GM19467 (cell line): ENCODE measurements at regions not wholly inside any gene's neighbourhood (a gene's known extent, or its start where the extent isn't known, plus 50 kb on each side); places are given as distances from the start of the nearest gene placed in this dataset.
A peak's percentile ranks its signal among the peaks of the same experiment; 100 is the strongest.

Source experiments
- ATAC-seq: cut with Tn5 transposase; IDR thresholded peaks from one replicate; pipeline ENCODE4 v1.9.1; 2021; ENCODE audit warnings: mild to moderate bottlenecking, moderate library complexity; ENCODE audit not compliant: unreplicated experiment

DNA sequence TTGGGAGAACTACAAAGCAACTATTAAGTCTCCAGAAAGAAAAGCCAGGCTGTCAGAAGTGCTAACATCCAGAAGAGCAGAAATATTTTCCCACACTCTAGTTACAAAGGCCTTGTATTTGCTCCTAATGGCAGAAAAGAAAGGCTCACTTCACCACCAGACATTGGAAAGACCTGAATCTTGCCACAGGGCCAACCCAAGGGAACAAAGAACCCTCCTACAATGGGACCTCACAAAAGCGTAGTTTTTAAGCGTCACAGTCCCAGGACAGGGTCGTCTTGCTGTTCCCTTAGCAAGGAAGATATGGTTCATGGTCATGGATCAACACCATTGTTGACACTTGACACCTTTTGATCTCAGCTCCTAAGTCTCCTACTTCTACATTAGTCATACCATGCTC, 119.1 kb downstream of the RPS29 start:
- no peak for ATAC-seq

DNA sequence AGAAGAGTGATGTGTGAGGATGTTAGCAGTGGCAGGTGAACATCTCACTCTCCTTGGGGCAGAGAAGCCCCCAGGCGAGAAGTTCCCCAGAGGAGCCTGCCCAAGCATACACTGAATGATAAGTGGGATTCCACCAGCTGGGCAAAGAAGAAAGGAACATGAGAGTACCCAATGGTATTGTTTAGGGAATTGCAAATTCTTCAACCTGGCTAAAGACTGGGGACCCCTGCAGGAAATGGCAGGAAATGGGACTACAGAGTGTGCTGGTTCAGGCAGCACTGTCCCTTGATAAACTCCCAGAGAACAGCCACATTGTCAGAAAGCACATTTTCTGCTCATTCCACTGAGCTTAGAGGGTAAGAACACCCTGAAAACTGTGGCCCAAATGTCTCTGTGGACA, 121.3 kb downstream of the RPS29 start:
- ATAC-seq: no peak

DNA sequence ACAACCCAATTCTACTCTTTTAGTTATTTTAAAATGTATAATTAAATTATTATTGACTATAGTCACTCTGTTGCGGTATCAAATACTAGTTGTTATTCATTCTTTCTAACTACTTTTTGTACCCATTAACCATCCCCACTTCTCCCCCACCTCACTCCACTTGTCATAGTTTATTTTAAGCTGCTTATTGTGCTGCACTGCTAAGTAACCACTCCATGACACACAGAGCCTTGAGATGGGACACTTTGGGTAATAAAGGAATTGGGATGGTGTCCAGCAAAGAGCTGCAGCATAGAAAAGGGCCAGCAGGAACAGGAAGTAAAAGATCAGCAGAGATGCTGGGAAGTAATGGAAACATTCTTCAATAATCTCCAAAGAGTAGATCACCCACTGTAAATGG, 123.0 kb downstream of the RPS29 start:
- ATAC-seq: no peak

DNA sequence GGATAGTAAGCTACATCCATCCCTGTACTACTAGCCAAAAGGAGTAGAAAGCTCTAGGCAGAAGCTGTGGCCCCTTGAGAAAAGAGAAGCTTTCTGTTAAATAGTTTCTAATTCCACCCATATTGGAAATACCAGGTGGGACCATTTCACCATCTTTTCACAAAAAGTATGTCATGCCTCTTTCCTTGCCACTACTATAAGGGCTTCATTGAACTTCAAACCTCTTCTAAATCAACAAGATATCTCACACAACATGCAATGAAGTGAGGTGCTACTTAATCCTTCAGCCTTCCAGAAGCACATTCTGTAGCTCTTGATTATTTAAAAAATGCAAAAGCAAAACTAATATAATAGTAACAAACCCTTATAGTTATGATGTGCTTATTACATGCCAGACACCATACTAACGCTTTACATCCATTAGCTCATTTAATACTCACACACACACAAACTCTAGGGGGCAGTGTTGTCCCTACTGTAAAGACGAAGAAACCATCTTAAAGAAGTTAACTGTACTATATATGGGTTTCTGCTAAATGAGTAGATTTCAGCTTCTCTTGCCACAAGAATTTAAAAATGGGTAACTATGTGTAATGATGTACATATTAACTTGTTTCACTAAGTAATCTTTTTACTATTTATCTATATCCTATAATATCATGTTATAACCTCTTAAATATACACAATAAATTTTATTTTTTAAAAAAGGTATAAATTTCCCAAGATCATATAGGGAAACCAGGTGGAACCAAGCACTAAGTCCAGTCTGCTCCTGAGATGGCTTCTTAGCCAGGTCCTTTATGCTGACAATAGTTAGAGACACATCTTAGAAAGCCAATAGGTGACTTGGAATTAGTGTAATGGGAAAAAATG, 124.4 kb downstream of the RPS29 start:
- peak; percentile 83 for ATAC-seq

DNA sequence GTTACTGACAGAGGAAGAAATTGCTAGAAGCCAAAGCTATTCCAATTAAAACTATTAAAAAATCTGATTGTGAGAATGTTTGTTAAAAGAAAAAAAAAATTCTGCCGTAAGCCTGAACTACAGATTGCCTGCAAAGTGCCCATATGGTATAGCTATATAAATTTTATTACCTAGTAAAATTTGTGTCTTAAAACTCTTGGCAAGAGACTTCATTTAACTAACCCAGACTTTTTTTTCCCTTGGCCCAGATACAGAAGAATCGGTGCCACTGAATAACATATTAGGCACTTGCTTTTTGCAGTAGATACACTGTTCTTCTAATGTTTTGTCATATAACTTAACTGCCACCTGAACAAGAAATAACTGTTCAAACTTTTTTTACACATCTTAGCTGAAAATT, 125.5 kb downstream of the RPS29 start:
- ATAC-seq: no peak

DNA sequence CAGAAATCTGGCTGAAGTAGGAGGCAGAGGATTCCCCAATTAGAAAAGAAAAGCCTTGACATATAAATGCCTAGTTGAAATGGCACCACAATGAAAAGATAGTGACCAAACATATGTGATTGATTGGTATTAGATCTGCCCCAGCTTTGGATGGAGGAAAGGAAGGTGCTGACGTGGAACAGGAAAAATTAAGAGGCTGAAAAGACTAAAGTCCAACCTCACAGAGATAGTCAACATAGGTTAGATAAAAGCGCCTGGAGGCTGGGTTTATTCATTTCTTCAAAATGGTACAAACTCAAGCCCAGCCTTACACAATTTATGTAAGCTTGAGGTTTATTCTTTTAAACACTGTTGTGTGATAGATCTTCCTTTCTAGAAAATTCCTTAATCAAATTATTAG, 129.6 kb downstream of the RPS29 start:
- no peak for ATAC-seq

DNA sequence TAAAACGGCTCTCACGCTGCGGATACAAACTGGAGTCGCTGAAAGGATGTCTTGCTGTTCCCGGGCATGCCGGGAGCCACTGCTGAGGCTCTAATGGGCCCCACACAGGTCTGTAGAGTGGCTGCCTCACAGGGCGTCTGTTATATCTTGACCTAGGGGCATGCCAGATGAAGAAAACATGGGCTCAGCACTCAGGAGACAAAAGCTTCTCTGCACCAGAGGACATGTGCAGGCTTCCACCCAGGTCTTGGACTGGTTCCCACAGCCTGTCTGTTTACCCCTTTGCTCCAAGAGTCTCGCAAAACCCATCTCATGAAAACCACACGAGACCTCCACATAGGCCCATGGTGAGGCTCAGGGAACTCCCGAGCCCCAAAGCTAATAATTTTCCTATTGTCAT, 134.2 kb downstream of the RPS29 start:
- ATAC-seq: no peak

DNA sequence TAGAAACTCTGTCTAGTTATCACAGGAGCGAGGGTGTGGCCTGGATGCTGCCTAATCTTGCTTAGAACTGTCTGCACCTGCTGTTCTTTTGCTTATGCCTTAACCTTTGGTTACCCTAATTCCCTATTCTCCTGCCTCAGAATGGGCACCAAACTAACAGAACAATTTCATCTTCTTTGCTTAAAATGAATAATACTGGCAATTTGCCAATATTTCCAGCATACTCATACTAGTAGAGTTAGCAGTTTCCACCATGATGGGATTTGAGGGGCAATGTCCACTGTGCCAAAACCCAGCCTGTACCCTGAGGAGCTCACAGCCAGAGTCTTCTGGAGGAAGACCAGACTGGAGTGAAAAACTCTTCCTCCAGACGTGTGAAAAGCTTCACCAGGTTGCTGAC, 136.4 kb downstream of the RPS29 start:
- ATAC-seq: no peak

DNA sequence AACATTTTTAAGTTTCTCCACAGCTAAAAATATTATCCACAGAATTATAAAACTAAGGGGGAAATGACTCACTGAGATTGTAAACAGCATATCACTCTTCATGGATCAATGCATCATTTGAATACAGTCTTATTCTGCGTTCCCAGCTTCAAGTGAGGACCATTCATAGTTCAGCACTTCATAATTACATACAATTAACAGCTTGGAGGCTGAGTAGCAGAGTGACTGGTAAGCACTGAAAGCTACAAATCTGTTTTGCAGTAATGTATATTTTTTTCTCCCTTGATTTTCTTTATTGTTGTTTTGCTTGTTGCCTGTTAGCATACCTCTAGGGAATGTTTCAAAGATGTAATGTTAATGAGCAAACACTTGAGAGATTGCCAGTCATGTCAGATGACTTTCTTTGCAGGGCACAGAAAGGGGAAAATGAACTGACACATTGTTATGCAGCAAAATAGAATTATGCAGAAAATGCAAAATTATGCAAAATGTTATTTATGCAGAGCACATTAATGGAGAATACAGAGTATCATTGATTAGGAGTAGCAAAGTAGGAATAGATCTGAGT, 138.6 kb downstream of the RPS29 start:
- ATAC-seq: no peak

DNA sequence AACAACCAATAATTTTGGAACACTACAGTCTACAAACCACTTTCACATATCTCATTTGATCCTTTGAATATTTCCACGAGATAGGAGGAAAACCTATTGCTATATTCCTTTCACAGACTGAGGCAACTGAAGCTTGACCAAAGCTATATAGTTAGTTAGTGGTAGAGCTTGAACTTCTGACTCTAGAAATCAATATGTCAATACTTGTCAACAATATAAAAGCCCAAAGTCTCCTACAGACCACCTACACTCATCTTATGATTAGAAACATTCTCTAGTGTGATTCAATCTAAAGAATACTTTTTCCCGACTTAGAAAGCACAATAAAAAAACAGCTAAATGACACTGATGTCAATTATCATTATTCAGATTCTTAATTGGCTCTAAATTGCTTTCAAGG, 139.4 kb downstream of the RPS29 start:
- no peak for ATAC-seq

DNA sequence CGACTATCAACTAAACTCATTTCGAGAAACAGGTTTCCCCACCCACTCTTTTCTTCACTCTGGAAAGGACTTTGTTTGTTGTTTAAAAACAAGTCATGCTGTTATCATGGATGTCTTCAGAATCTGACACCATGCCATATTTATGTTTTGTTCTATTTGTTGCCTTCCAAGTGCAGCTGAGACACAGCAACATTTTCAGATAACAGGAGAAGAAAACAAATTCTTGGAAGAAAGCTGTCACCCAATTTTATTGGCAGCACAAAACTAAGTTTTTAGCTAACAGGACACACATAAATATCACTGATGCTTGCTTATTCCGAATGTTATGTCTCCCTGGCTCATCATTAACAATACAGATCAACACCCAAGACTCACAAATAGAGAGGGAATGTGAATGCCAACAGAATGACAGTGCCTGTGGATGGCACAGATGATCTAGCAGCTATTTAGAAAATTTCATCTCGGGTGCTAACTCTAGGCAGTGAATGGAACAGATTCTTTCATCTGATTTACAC, 147.9 kb downstream of the RPS29 start:
- no peak for ATAC-seq

DNA sequence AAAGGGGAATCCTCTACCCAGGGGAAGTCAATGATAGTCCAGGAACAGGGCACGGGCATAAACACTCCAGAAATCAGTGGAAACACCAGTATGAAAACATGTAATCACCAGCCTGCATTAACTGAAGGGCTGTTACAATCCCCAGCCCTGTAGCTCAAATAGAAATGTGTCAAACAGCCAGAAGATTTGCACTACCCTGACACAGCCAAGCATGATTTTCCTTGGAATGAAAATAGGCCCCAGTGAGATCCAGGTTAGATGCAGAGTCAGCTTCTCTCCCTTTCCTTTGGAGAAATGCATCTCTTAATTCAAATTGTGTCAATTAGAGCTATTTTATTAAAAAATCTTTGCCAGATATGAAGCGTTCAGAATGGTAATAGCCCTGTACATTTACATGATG, 158.1 kb downstream of the RPS29 start:
- no peak for ATAC-seq

DNA sequence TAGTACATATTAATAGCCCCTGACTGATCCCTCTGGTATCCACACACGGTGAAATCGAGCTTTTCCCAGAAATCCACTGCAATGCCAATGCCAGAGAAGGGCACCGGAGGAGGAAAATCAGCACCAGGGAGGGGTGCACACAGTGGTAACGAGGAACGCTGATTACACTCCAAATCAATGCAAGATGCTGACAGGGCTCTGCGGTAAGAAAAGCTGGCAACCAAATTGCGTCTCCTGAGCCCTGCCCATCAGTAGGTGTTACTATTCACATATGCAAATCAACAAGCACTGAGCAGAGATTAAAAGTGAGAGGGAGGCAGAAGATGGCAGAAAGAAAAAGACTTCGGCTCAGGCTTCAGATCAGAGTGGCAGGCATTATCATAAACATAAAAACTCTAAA, 159.1 kb downstream of the RPS29 start:
- ATAC-seq: no peak

DNA sequence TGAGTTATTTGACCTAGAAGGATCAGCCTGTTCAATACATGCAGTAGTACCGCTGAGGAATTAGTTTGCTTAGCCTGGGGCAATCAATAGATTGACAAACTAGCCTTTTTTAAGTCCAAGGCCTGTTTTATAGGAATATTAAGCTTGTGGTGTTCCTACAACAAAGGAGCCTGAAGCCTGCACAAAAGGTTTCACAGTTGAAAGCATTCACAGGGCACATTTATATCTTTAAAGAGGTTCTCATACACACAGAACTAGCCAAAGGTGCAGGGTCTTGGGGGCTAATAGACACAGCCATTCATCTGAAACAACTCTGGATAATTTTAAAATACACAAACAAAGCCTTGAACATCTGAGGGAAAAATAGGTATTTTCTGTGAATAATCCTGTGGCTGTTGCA, 160.3 kb downstream of the RPS29 start:
- ATAC-seq: no peak

DNA sequence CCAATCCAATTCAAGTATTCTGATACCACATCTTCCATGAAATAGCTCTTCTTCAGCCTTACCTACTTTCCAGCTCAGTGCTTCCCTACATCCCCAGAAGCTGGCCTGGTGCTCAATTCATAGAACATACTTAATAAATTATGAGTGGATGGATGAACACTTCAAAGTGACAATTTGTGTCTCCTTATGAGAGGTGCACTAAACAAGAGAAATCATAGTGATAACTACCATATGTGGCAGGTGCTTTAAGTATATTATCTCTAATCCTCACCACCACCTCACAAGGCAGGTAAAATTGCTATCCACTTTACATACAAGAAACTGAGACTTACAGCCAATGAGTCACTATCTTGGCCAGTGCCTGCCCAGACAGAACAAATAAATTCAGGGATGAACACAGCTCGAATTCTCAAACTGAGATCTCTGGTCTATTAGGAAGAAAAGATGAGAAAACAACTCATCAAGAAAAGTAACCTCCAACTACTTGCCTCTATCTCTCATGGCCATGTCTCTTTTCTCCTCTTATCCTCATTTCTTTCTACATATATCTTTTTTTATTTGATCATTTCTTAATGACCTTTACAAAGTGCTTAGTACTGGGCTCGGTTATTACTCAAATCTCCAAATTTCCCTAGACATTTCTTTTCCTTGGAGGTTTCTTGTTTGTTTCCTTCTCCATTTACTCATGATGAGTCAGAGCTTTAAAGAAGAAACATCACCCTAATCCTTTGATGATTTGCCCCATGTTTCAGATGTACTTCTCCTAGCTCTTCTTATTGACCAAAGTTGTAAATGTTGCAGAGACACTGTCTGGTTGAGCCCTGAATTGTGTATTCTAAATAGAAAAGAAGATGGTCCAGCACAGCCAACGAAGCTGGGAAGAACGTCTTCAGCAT, 161.5 kb downstream of the RPS29 start:
- ATAC-seq: no peak

DNA sequence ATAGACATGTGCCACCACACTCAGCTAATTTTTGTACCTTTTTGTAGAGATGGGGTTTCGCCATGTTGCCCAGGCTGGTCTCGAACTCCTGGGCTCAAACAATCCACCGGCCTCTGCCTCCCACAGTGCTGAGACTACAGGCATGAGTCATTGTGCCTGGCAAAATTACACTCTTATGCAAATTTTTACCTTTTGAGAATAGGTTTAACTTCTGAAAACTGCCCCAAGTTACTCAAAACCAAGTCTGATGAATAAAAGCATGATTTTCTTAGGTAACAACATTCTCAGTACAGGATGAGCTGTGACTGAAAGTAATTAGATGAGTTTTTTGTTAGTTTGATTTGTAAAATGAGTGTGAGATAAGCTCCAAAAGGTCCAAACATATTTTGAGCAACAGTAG, 166.0 kb downstream of the RPS29 start:
- no peak for ATAC-seq

DNA sequence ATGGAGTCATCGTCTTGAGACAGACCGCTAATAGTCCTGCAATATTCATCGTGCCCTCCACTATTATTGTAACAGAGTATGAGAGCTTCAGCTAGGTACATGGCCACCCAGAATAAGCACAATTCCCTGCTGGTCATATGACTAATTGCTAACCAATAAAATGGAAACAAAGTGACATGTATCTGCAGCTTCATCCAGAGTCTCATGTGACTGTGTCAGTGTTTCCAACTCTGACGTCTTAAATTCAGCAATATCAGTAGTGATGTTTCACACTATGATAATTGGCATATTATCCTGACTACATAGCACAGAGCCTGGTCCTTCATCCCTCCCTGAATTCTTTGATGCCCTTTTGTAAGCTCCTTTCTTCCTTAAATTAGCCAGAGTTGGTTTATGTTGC, 167.4 kb downstream of the RPS29 start:
- ATAC-seq: no peak

DNA sequence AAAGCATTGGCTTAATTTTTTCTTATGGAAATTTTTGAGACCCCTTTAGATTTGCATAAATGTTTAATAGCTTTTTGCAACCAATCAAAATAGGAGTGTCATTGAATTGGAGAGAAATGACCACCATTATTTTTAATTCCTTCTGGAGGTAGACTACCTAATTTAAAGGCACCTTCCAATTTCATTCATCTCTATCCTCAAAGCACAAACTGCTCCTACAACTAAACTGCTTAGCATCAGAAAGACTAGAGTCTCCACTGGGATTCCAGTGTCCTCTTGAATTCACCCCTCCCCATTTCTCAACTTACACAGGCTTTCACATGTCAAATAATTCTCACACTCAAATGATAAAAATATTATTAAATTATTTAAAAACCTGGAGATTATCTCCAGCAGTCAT, 168.4 kb downstream of the RPS29 start:
- ATAC-seq: no peak

DNA sequence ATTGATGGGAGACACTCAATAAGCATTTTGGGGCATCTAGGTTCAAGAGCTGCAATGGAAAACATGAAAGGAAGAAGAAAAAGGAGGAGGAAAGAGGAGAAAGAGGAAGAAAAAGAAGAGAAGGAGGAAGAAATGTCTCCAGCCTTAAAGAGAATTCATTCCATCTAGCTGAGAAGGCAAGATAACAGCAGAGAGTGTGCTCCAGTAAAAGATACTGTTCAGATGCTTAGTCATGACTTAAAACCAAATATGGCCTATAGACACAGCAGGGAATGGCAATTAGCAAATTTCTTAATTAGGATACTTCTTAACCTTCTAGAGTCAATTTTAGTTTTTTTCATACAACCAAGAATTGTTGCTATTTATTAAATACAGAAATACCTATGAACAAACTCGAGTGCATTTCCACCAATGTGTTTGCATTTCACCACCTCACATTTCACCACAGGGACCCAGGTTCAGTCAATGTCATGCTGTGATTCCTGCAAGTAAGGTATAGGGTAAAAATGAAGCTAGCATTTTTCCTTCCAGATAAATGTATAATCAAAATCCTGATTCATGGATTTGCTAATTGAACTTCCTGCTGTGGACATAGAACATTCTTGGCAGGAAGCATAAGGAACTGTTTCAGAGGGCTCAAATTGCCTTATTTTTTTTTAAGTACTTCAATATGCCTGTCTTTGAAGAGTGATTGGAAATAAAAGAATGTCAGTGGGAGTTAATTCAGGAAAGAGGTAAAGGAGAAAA, 177.8 kb downstream of the RPS29 start:
- ATAC-seq: no peak

DNA sequence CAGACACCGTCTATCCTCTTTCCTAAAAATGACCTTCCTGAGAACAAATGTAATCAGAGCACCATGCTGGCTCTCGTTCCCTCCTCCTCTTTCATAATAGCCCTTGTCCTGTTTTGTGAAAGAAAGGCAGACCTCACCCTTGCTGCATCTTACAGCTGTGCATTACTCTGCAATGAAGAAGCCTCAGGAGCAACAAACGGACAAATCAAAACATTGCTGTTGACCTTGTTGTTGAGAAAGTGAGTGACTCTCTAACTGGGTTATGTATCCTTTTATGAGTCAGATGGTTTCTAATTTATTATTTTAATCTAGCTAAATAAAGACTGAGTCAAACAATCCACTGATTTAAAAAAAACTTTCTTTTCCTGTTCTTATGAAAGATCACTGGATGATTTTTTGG, 180.9 kb downstream of the RPS29 start:
- ATAC-seq: no peak

DNA sequence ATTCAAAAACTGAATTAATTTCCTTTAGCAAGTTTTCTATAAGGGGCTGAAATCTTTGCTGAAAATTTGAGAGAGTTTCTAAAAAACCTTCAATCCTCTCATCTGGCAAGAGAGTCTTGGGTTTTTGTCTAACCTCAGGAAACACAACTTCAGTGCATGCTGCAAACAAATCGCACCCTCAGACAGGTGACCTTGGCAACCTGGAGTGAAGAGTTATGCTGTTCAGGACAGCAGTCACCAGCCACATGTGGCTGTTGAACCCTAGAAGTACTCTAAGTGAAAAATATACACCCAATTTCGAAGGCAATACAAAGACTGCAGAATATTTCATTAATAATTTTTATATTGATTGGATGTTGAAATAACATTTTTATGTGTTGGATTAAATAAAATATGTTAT, 184.8 kb downstream of the RPS29 start:
- no peak for ATAC-seq
